ENCODE measurements at regions not wholly inside any gene's neighbourhood (a gene's known extent, or its start where the extent isn't known, plus 50 kb on each side); places are given as distances from the start of the nearest gene placed in this dataset.

GRCh38 chr3:38964646-38965045 is 87.1 kb downstream of the SCN11A start:
- TF ChIP-seq CTCF (IDR thresholded peaks at IDR 0.05) = no peak
- DNase-seq (no peak), ATAC-seq (no peak)
- H3K27ac ChIP-seq = no peak overlapping the region
- intact Hi-C loops (cut with DNase I) = no loop called here
- no peaks in the 10 kb centered on the region for H3K9me3 ChIP-seq
- no peaks in the 10 kb centered on the region for H3K27me3 ChIP-seq
- H3K4me3 ChIP-seq = no peak overlapping the region
- peaks cover 8% of the 10 kb centered on the region for H3K4me1 ChIP-seq
- no peaks in the 10 kb centered on the region for H3K36me3 ChIP-seq

- H3K27me3 ChIP-seq = no peaks in the 10 kb centered on the region
- no peak for TF ChIP-seq CTCF (IDR thresholded peaks at IDR 0.05)
- no peak overlapping the region for H3K4me3 ChIP-seq
- ATAC-seq (no peak), DNase-seq (no peak)
- no peaks in the 10 kb centered on the region for H3K9me3 ChIP-seq
- H3K27ac ChIP-seq = no peak overlapping the region
- intact Hi-C loops (cut with DNase I) = no loop called here
- H3K36me3 ChIP-seq = no peaks in the 10 kb centered on the region
- peaks cover 8% of the 10 kb centered on the region for H3K4me1 ChIP-seq
These were observed 87.5 kb downstream of the SCN11A start for GRCh38 chr3:38964204-38964603.

- peak; percentile 90 for ATAC-seq
- DNase-seq = no peak
These were observed 90.7 kb downstream of the SCN11A start for GRCh38 chr3:38960953-38961622.

GRCh38 chr3:38960042-38960622 is 91.6 kb downstream of the SCN11A start:
- no peak for TF ChIP-seq CTCF (IDR thresholded peaks at IDR 0.05)
- H3K27me3 ChIP-seq = no peaks in the 10 kb centered on the region
- H3K9me3 ChIP-seq = no peaks in the 10 kb centered on the region
- H3K4me3 ChIP-seq = no peak overlapping the region
- intact Hi-C loops (cut with DNase I) = no loop called here
- no peaks in the 10 kb centered on the region for H3K36me3 ChIP-seq
- DNase-seq (no peak), ATAC-seq (no peak)
- no peak overlapping the region for H3K27ac ChIP-seq
- peaks cover 8% of the 10 kb centered on the region for H3K4me1 ChIP-seq

More at GRCh38 chr3:38960953-38961622, 90.7 kb downstream of the SCN11A start:
- no peaks in the 10 kb centered on the region for H3K36me3 ChIP-seq
- H3K4me1 ChIP-seq = peaks cover 8% of the 10 kb centered on the region
- H3K27ac ChIP-seq = no peak overlapping the region
- H3K4me3 ChIP-seq = no peak overlapping the region
- intact Hi-C loops (cut with DNase I) = no loop called here
- no peaks in the 10 kb centered on the region for H3K27me3 ChIP-seq
- peak; percentile 64 for TF ChIP-seq CTCF (IDR thresholded peaks at IDR 0.05)
- no peaks in the 10 kb centered on the region for H3K9me3 ChIP-seq

- DNase-seq (no peak), ATAC-seq (no peak)
- H3K27ac ChIP-seq = no peak overlapping the region
- intact Hi-C loops (cut with DNase I) = no loop called here
- H3K36me3 ChIP-seq = no peaks in the 10 kb centered on the region
- no peak for TF ChIP-seq CTCF (IDR thresholded peaks at IDR 0.05)
- H3K27me3 ChIP-seq = no peaks in the 10 kb centered on the region
- H3K4me1 ChIP-seq = peaks cover 8% of the 10 kb centered on the region
- no peak overlapping the region for H3K4me3 ChIP-seq
- H3K9me3 ChIP-seq = no peaks in the 10 kb centered on the region
These were observed 93.6 kb downstream of the SCN11A start for GRCh38 chr3:38958026-38958720.
